ENCODE measurements at regions not wholly inside any gene's neighbourhood (a gene's known extent, or its start where the extent isn't known, plus 50 kb on each side); places are given as distances from the start of the nearest gene placed in this dataset.

GRCh38 chr2:2542316-2542715, 211.2 kb upstream of the MYT1L start:
- Histone ChIP-seq H3K36me3 (ENCODE audit: control insufficient read depth in 5 of 5, insufficient read depth in 5 of 5, low read length in 5 of 5) (no peaks in the 10 kb centered on the region), H3K4me3 (ENCODE audit: low read depth in 1 of 5, low read length in 5 of 5) (no peak overlapping the region), H3K27me3 (ENCODE audit: control insufficient read depth in 5 of 5, insufficient read depth in 4 of 5, low read length in 5 of 5) (peaks cover 0 to 10% (median 6%) of the 10 kb centered on the region in 5 donors), H3K9ac (ENCODE audit: low read length in 5 of 5) (no peak overlapping the region), H3K4me1 (ENCODE audit: control insufficient read depth in 5 of 5, insufficient read depth in 5 of 5, low read length in 5 of 5) (peaks cover 0 to 2% (median 0%) of the 10 kb centered on the region in 5 donors), H3K27ac (ENCODE audit: low read depth, low read length) (no peak overlapping the region), H3K9me3 (ENCODE audit: control insufficient read depth in 5 of 5, low read length in 5 of 5) (no peaks in the 10 kb centered on the region)

GRCh38 chr2:2540406-2540805, 209.3 kb upstream of the MYT1L start:
- H3K36me3 ChIP-seq (ENCODE audit: control insufficient read depth in 5 of 5, insufficient read depth in 5 of 5, low read length in 5 of 5) = no peaks in the 10 kb centered on the region
- no peak overlapping the region for H3K4me3 ChIP-seq (ENCODE audit: low read depth in 1 of 5, low read length in 5 of 5)
- peaks cover 2 to 10% (median 7%) of the 10 kb centered on the region in 5 donors for H3K27me3 ChIP-seq (ENCODE audit: control insufficient read depth in 5 of 5, insufficient read depth in 4 of 5, low read length in 5 of 5)
- no peak overlapping the region for H3K9ac ChIP-seq (ENCODE audit: low read length in 5 of 5)
- H3K9me3 ChIP-seq (ENCODE audit: control insufficient read depth in 5 of 5, low read length in 5 of 5) = no peaks in the 10 kb centered on the region
- H3K27ac ChIP-seq (ENCODE audit: low read depth, low read length) = no peak overlapping the region
- peaks cover 0 to 2% (median 0%) of the 10 kb centered on the region in 5 donors for H3K4me1 ChIP-seq (ENCODE audit: control insufficient read depth in 5 of 5, insufficient read depth in 5 of 5, low read length in 5 of 5)

GRCh38 chr2:2536416-2537056, 205.5 kb upstream of the MYT1L start:
- Histone ChIP-seq H3K4me1 (ENCODE audit: control insufficient read depth in 5 of 5, insufficient read depth in 5 of 5, low read length in 5 of 5) (no peaks in the 10 kb centered on the region), H3K9me3 (ENCODE audit: control insufficient read depth in 5 of 5, low read length in 5 of 5) (no peaks in the 10 kb centered on the region), H3K27ac (ENCODE audit: low read depth, low read length) (no peak overlapping the region), H3K36me3 (ENCODE audit: control insufficient read depth in 5 of 5, insufficient read depth in 5 of 5, low read length in 5 of 5) (no peaks in the 10 kb centered on the region), H3K9ac (ENCODE audit: low read length in 5 of 5) (no peak overlapping the region), H3K27me3 (ENCODE audit: control insufficient read depth in 5 of 5, insufficient read depth in 4 of 5, low read length in 5 of 5) (peaks cover 2 to 13% (median 10%) of the 10 kb centered on the region in 5 donors), H3K4me3 (ENCODE audit: low read depth in 1 of 5, low read length in 5 of 5) (no peak overlapping the region)

DNA sequence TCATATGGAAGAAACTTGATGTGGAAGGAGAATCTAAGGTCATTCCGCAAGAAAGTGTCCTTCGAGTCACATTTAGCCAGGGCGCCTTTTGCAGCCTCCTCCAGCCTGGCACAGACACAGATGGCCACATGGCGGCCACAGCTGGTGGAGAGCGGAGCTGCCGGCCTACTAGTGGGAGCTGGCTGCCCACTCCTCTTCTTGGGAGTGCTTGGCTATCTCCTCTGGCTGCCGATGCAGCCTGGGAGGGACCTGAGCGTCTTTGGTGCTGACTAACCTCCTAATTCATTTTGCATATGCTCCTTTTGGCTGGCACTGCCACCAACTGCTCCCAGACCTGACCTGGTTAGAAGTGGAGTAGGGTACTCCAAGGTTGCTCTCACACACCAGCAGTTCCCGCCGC, 199.3 kb upstream of the MYT1L start:
- H3K27ac ChIP-seq (ENCODE audit: low read depth, low read length) = no peak overlapping the region
- no peak overlapping the region for H3K4me3 ChIP-seq (ENCODE audit: low read depth in 1 of 5, low read length in 5 of 5)
- H3K36me3 ChIP-seq (ENCODE audit: control insufficient read depth in 5 of 5, insufficient read depth in 5 of 5, low read length in 5 of 5) = no peaks in the 10 kb centered on the region
- no peaks in the 10 kb centered on the region for H3K4me1 ChIP-seq (ENCODE audit: control insufficient read depth in 5 of 5, insufficient read depth in 5 of 5, low read length in 5 of 5)
- H3K9ac ChIP-seq (ENCODE audit: low read length in 5 of 5) = no peak overlapping the region
- no peaks in the 10 kb centered on the region for H3K9me3 ChIP-seq (ENCODE audit: control insufficient read depth in 5 of 5, low read length in 5 of 5)
- H3K27me3 ChIP-seq (ENCODE audit: control insufficient read depth in 5 of 5, insufficient read depth in 4 of 5, low read length in 5 of 5) = peaks cover 0 to 3% (median 2%) of the 10 kb centered on the region in 5 donors

DNA sequence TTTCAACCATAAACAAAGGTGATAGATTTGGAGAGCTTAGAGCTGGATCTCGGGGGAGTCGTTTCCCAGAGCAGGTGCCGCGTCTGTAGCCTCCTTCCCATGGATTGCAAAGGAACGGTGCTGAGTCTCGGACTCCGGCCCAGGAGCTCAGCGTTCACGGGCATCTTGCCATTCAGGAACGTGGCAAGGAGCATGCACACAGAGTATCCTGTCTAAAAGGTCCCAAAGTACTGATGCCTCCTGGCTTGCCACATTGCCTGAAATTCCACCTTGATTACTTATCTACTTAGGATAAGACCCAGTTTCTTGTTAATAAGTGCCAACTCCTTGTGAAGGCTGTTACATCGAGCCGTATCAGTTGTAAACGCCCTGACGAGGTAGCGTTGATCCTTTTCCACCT, 197.8 kb upstream of the MYT1L start:
- Histone ChIP-seq H3K4me1 (ENCODE audit: control insufficient read depth in 5 of 5, insufficient read depth in 5 of 5, low read length in 5 of 5) (no peaks in the 10 kb centered on the region), H3K27ac (ENCODE audit: low read depth, low read length) (no peak overlapping the region), H3K36me3 (ENCODE audit: control insufficient read depth in 5 of 5, insufficient read depth in 5 of 5, low read length in 5 of 5) (no peaks in the 10 kb centered on the region), H3K9me3 (ENCODE audit: control insufficient read depth in 5 of 5, low read length in 5 of 5) (no peaks in the 10 kb centered on the region), H3K4me3 (ENCODE audit: low read depth in 1 of 5, low read length in 5 of 5) (no peak overlapping the region), H3K27me3 (ENCODE audit: control insufficient read depth in 5 of 5, insufficient read depth in 4 of 5, low read length in 5 of 5) (peaks cover 0 to 6% (median 0%) of the 10 kb centered on the region in 5 donors), H3K9ac (ENCODE audit: low read length in 5 of 5) (no peak overlapping the region)

GRCh38 chr2:2527148-2527547, 196.1 kb upstream of the MYT1L start:
- Histone ChIP-seq H3K9me3 (ENCODE audit: control insufficient read depth in 5 of 5, low read length in 5 of 5) (no peaks in the 10 kb centered on the region), H3K4me3 (ENCODE audit: low read depth in 1 of 5, low read length in 5 of 5) (no peak overlapping the region), H3K27ac (ENCODE audit: low read depth, low read length) (no peak overlapping the region), H3K36me3 (ENCODE audit: control insufficient read depth in 5 of 5, insufficient read depth in 5 of 5, low read length in 5 of 5) (no peaks in the 10 kb centered on the region), H3K27me3 (ENCODE audit: control insufficient read depth in 5 of 5, insufficient read depth in 4 of 5, low read length in 5 of 5) (peaks cover 0 to 6% (median 0%) of the 10 kb centered on the region in 5 donors), H3K4me1 (ENCODE audit: control insufficient read depth in 5 of 5, insufficient read depth in 5 of 5, low read length in 5 of 5) (no peaks in the 10 kb centered on the region), H3K9ac (ENCODE audit: low read length in 5 of 5) (no peak overlapping the region)

DNA sequence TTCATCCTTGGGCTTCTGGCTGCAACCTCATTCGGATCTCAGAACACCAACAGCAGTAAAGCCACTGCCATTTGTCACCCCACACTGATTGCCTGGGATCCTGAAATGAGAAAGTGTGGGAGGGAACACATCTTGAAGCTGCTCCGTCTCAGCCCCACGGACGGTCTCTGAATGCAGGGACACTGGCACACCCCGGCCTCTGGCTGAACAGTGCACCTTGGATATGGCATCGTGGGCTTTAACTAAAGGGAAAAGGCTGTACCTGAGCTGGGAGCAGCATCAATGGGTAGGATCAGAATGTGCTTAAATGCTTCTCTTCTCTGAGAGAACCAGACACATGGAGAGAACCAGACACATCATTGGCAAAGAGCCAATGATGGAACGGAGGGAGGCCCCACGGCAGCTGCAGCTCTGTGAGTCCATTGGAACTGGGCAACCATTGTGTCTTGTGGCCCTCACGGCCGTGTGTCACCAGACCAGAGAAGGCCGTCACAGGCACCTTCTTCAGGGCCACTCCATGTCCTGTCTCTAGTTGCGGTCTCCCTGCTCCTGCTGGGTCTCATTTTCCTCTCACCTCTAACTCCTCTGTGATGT, 193.4 kb upstream of the MYT1L start:
- Histone ChIP-seq H3K27me3 (ENCODE audit: control insufficient read depth in 5 of 5, insufficient read depth in 4 of 5, low read length in 5 of 5) (peaks cover 0 to 6% (median 3%) of the 10 kb centered on the region in 5 donors), H3K4me3 (ENCODE audit: low read depth in 1 of 5, low read length in 5 of 5) (no peak overlapping the region), H3K9me3 (ENCODE audit: control insufficient read depth in 5 of 5, low read length in 5 of 5) (no peaks in the 10 kb centered on the region), H3K4me1 (ENCODE audit: control insufficient read depth in 5 of 5, insufficient read depth in 5 of 5, low read length in 5 of 5) (no peaks in the 10 kb centered on the region), H3K9ac (ENCODE audit: low read length in 5 of 5) (no peak overlapping the region), H3K36me3 (ENCODE audit: control insufficient read depth in 5 of 5, insufficient read depth in 5 of 5, low read length in 5 of 5) (no peaks in the 10 kb centered on the region), H3K27ac (ENCODE audit: low read depth, low read length) (no peak overlapping the region)

DNA sequence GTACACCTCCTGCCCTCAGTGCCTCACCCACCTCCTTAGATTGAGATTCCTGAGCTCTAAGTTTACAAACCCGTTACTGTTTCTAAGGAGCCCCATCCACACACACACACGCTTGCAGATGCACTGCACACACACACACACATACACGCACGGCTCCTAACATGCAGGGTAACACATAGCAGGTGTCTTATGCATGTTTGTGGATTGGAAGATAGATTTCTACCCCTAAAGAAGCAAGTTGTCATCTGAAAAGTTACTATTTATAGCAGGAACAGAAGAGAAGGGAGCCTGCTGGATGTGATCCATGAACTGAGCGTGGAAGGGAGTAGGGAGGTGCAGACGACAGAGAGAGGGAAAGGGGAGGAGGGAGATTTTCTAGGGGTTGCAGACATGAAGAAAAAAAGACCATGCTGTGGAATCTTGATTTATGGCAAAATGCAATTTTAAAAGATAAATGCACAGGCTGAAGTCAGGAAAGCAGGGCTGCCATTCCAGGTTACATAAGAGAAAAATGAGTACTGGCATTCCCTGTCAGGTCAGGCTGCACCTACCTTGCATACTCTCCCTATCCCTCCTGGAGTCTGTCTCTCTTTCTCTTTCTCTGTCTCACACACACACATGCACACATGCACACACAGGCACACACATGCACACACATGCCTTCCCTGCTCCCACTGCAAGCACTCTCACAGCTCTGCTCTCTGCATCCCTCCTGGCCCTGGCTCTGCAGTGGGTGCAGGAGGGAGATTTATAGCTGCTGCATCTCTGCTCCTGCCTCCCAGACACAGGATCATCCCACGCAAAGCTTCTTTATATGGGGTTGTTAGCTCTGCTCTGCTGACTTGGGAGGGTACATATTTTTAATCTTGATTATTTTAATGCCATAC, 192.6 kb upstream of the MYT1L start:
- Histone ChIP-seq H3K4me3 (ENCODE audit: low read depth in 1 of 5, low read length in 5 of 5) (no peak overlapping the region), H3K36me3 (ENCODE audit: control insufficient read depth in 5 of 5, insufficient read depth in 5 of 5, low read length in 5 of 5) (no peaks in the 10 kb centered on the region), H3K4me1 (ENCODE audit: control insufficient read depth in 5 of 5, insufficient read depth in 5 of 5, low read length in 5 of 5) (no peaks in the 10 kb centered on the region), H3K27me3 (ENCODE audit: control insufficient read depth in 5 of 5, insufficient read depth in 4 of 5, low read length in 5 of 5) (peaks cover 0 to 6% (median 3%) of the 10 kb centered on the region in 5 donors), H3K9ac (ENCODE audit: low read length in 5 of 5) (no peak overlapping the region), H3K9me3 (ENCODE audit: control insufficient read depth in 5 of 5, low read length in 5 of 5) (no peaks in the 10 kb centered on the region), H3K27ac (ENCODE audit: low read depth, low read length) (no peak overlapping the region)

- H3K4me3 ChIP-seq (ENCODE audit: low read depth in 1 of 5, low read length in 5 of 5) = no peak overlapping the region
- no peaks in the 10 kb centered on the region for H3K36me3 ChIP-seq (ENCODE audit: control insufficient read depth in 5 of 5, insufficient read depth in 5 of 5, low read length in 5 of 5)
- H3K4me1 ChIP-seq (ENCODE audit: control insufficient read depth in 5 of 5, insufficient read depth in 5 of 5, low read length in 5 of 5) = no peaks in the 10 kb centered on the region
- no peaks in the 10 kb centered on the region for H3K9me3 ChIP-seq (ENCODE audit: control insufficient read depth in 5 of 5, low read length in 5 of 5)
- H3K27ac ChIP-seq (ENCODE audit: low read depth, low read length) = no peak overlapping the region
- no peak overlapping the region for H3K9ac ChIP-seq (ENCODE audit: low read length in 5 of 5)
- peaks cover 0 to 8% (median 5%) of the 10 kb centered on the region in 5 donors for H3K27me3 ChIP-seq (ENCODE audit: control insufficient read depth in 5 of 5, insufficient read depth in 4 of 5, low read length in 5 of 5)
Measured at GRCh38 chr2:2520401-2520811, 189.3 kb upstream of the MYT1L start.

DNA sequence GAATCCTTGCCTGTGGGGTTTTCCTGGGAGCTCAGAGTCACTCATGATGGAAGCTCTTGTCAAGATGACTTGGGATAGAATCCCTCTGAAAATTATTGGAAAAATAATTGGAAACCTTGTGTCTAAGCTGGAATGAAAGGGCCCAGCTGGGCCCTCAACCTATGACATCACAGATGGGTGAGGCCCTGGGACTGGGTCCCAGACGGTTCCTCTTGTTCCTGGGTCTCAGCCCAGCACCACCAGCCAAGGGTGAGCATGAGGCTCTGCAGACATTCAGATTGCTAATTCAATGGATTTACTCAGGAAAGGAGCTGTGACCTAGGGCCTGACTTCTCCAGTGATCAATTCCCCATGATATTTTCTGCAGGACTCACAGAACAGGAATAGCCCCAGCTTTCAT, 188.3 kb upstream of the MYT1L start:
- H3K27me3 ChIP-seq (ENCODE audit: control insufficient read depth in 5 of 5, insufficient read depth in 4 of 5, low read length in 5 of 5) = peaks cover 0 to 7% (median 4%) of the 10 kb centered on the region in 5 donors
- H3K4me3 ChIP-seq (ENCODE audit: low read depth in 1 of 5, low read length in 5 of 5) = no peak overlapping the region
- H3K9ac ChIP-seq (ENCODE audit: low read length in 5 of 5) = no peak overlapping the region
- no peaks in the 10 kb centered on the region for H3K36me3 ChIP-seq (ENCODE audit: control insufficient read depth in 5 of 5, insufficient read depth in 5 of 5, low read length in 5 of 5)
- no peaks in the 10 kb centered on the region for H3K9me3 ChIP-seq (ENCODE audit: control insufficient read depth in 5 of 5, low read length in 5 of 5)
- H3K27ac ChIP-seq (ENCODE audit: low read depth, low read length) = no peak overlapping the region
- no peaks in the 10 kb centered on the region for H3K4me1 ChIP-seq (ENCODE audit: control insufficient read depth in 5 of 5, insufficient read depth in 5 of 5, low read length in 5 of 5)
